ENCODE measurements at regions not wholly inside any gene's neighbourhood (a gene's known extent, or its start where the extent isn't known, plus 50 kb on each side); places are given as distances from the start of the nearest gene placed in this dataset.

- no peak overlapping the region for H3K4me3 ChIP-seq
- no peak for DNase-seq (ENCODE audit: extremely low spot score in 2 of 2)
- no peaks in the 10 kb centered on the region for H3K4me1 ChIP-seq
- no peaks in the 10 kb centered on the region for H3K36me3 ChIP-seq
- TF ChIP-seq CTCF (IDR thresholded peaks at IDR 0.05), result no peak
- no peak for TF ChIP-seq POLR2AphosphoS5 (IDR thresholded peaks at IDR 0.05; ENCODE audit: insufficient read depth in 1 of 2, low read depth in 1 of 2)
- TF ChIP-seq POLR2A (IDR thresholded peaks at IDR 0.05), result no peak
- intact Hi-C loops (cut with DNase I), result no loop called here
- H3K9me3 ChIP-seq, result no peaks in the 10 kb centered on the region
- H3K27ac ChIP-seq, result no peak overlapping the region
- H3K27me3 ChIP-seq, result no peaks in the 10 kb centered on the region
Observed at GRCh38 chr13:90246005-90246404, 1101.5 kb upstream of the MIR17HG start.

DNA sequence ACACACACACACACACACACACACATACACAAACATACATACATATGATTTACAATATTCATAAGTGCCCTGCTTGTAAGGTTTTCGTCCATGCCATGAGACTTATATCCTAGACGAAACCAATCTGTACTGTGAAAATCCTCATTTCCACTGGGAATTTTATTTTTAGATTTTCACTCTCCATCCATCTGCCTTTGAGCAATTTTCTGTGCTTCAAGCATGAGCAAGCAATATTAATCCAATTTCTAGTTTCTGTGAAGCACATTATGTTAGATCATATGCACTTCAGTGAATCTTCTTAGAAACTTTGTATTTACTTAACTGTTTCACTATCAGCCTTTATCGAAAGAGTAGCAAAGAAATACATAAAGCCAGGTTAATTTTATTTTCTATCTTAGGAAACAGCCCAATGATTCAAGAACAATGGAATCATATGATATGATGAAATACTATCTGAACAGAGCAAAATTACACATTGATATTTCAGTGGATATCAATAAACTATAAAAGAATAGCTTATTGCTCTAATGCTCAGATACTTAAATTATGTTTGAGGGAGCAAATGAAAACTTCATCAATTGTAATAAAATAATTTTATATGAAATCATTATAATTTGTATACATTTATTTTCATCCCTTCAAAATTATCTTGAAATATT, 1100.7 kb upstream of the MIR17HG start:
- no peak overlapping the region for H3K27ac ChIP-seq
- H3K4me1 ChIP-seq, result no peaks in the 10 kb centered on the region
- H3K4me3 ChIP-seq, result no peak overlapping the region
- intact Hi-C loops (cut with DNase I), result no loop called here
- no peaks in the 10 kb centered on the region for H3K36me3 ChIP-seq
- TF ChIP-seq POLR2AphosphoS5 (IDR thresholded peaks at IDR 0.05; ENCODE audit: insufficient read depth in 1 of 2, low read depth in 1 of 2), result no peak
- TF ChIP-seq CTCF (IDR thresholded peaks at IDR 0.05), result no peak
- no peak for TF ChIP-seq POLR2A (IDR thresholded peaks at IDR 0.05)
- no peaks in the 10 kb centered on the region for H3K27me3 ChIP-seq
- no peaks in the 10 kb centered on the region for H3K9me3 ChIP-seq
- no peak for DNase-seq (ENCODE audit: extremely low spot score in 2 of 2)

GRCh38 chr13:90253806-90254205, 1093.7 kb upstream of the MIR17HG start:
- no peak for DNase-seq (ENCODE audit: extremely low spot score in 2 of 2)
- Histone ChIP-seq H3K27me3 (no peaks in the 10 kb centered on the region), H3K9me3 (no peaks in the 10 kb centered on the region), H3K4me1 (no peaks in the 10 kb centered on the region), H3K36me3 (no peaks in the 10 kb centered on the region), H3K4me3 (no peak overlapping the region), H3K27ac (no peak overlapping the region)
- intact Hi-C loops (cut with DNase I), result no loop called here
- TF ChIP-seq CTCF (IDR thresholded peaks at IDR 0.05), result no peak
- TF ChIP-seq POLR2AphosphoS5 (IDR thresholded peaks at IDR 0.05; ENCODE audit: insufficient read depth in 1 of 2, low read depth in 1 of 2), result no peak
- no peak for TF ChIP-seq POLR2A (IDR thresholded peaks at IDR 0.05)

- H3K4me1 ChIP-seq, result no peaks in the 10 kb centered on the region
- no peak overlapping the region for H3K4me3 ChIP-seq
- no peak for DNase-seq (ENCODE audit: extremely low spot score in 2 of 2)
- H3K36me3 ChIP-seq, result no peaks in the 10 kb centered on the region
- no peak overlapping the region for H3K27ac ChIP-seq
- no peaks in the 10 kb centered on the region for H3K9me3 ChIP-seq
- no peaks in the 10 kb centered on the region for H3K27me3 ChIP-seq
- intact Hi-C loops (cut with DNase I), result no loop called here
- no peak for TF ChIP-seq CTCF (IDR thresholded peaks at IDR 0.05)
- TF ChIP-seq POLR2A (IDR thresholded peaks at IDR 0.05), result no peak
- TF ChIP-seq POLR2AphosphoS5 (IDR thresholded peaks at IDR 0.05; ENCODE audit: insufficient read depth in 1 of 2, low read depth in 1 of 2), result no peak
Observed at GRCh38 chr13:90254437-90254836, 1093.0 kb upstream of the MIR17HG start.

- no peaks in the 10 kb centered on the region for H3K9me3 ChIP-seq
- DNase-seq (ENCODE audit: extremely low spot score in 2 of 2), result no peak
- no peak for TF ChIP-seq POLR2A (IDR thresholded peaks at IDR 0.05)
- no peak for TF ChIP-seq CTCF (IDR thresholded peaks at IDR 0.05)
- TF ChIP-seq POLR2AphosphoS5 (IDR thresholded peaks at IDR 0.05; ENCODE audit: insufficient read depth in 1 of 2, low read depth in 1 of 2), result no peak
- intact Hi-C loops (cut with DNase I), result no loop called here
- no peak overlapping the region for H3K4me3 ChIP-seq
- no peak overlapping the region for H3K27ac ChIP-seq
- no peaks in the 10 kb centered on the region for H3K4me1 ChIP-seq
- no peaks in the 10 kb centered on the region for H3K27me3 ChIP-seq
- no peaks in the 10 kb centered on the region for H3K36me3 ChIP-seq
Observed at GRCh38 chr13:90256746-90257145, 1090.7 kb upstream of the MIR17HG start.

Measured in vagina (tissue), 2 donors.